ENCODE measurements at regions not wholly inside any gene's neighbourhood (a gene's known extent, or its start where the extent isn't known, plus 50 kb on each side); places are given as distances from the start of the nearest gene placed in this dataset.

DNA sequence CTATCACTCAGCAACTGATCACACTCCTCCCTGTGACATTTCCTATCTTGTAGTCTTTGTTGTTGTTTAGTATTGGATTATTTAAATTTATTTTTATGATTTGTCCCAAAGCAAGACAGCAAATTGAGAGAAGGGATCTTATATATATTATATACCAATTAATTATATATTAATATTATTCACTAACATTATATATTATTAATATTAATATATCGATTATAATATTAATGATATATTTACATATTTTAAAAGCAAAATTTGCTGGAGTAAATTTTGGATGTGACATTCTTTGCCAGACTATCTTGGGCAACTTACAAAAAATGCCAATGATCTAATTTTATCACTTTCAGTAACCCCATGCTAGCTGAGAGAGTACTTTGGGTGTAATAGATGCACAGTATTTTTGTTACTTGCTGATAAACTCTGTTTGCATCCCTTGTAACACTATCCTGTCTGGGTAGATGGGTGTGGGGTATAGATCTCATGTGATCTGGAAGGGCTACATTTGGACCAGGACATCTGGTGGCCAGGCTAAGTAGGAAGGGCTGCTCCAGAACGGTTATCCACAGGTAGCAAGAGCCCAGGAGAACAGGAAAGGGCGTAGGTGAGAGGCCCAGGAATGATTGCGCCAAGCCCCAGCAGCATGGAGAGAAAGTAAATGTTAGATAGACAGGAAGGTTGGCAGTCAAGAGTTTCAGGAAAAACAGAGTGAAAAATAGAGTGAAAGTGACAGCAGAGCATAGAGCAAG lies 608.6 kb upstream of the KIRREL3 start:
- TF ChIP-seq, protein P1, sequence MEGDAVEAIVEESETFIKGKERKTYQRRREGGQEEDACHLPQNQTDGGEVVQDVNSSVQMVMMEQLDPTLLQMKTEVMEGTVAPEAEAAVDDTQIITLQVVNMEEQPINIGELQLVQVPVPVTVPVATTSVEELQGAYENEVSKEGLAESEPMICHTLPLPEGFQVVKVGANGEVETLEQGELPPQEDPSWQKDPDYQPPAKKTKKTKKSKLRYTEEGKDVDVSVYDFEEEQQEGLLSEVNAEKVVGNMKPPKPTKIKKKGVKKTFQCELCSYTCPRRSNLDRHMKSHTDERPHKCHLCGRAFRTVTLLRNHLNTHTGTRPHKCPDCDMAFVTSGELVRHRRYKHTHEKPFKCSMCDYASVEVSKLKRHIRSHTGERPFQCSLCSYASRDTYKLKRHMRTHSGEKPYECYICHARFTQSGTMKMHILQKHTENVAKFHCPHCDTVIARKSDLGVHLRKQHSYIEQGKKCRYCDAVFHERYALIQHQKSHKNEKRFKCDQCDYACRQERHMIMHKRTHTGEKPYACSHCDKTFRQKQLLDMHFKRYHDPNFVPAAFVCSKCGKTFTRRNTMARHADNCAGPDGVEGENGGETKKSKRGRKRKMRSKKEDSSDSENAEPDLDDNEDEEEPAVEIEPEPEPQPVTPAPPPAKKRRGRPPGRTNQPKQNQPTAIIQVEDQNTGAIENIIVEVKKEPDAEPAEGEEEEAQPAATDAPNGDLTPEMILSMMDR (IDR thresholded peaks at IDR 0.05) = no peak
- TF ChIP-seq POLR2A (IDR thresholded peaks at IDR 0.05) (no peak), EP300 (IDR thresholded peaks at IDR 0.05) (no peak)

Measured in suprapubic skin (tissue), 3 donors.